ENCODE measurements at regions not wholly inside any gene's neighbourhood (a gene's known extent, or its start where the extent isn't known, plus 50 kb on each side); places are given as distances from the start of the nearest gene placed in this dataset.

GRCh38 chr2:217641960-217642359 lies 360.8 kb downstream of the TNS1 start:
- no peak for TF ChIP-seq EZH2 (IDR thresholded peaks at IDR 0.05)
- no peak for TF ChIP-seq POLR2AphosphoS5 (IDR thresholded peaks at IDR 0.05; ENCODE audit: borderline replicate concordance, low read depth, low read length)

Measured in SK-N-MC (cell line).